DOHH2 (cell line): ENCODE measurements at regions not wholly inside any gene's neighbourhood (a gene's known extent, or its start where the extent isn't known, plus 50 kb on each side); places are given as distances from the start of the nearest gene placed in this dataset.

ENCODE experiments used
- H3F3A ChIP-seq: fragments of 200-600 bp; sonication (generic), shearing (Covaris generic); 2 replicates; pipeline ENCODE4 v1.6.0; 2016; ENCODE audit warnings: antibody characterized with exemption, mild to moderate bottlenecking; ENCODE audit not compliant: control insufficient read depth, insufficient read depth
- H3K27ac ChIP-seq: fragments of 200-600 bp; sonication (generic); 2 replicates; pipeline ENCODE4 v1.5.1; 2014; ENCODE audit warnings: low read depth, mild to moderate bottlenecking, low read length, moderate library complexity
- H3K27me3 ChIP-seq: fragments of 200-600 bp; sonication (generic); 2 replicates; pipeline ENCODE4 v1.6.1; 2014; ENCODE audit warnings: mild to moderate bottlenecking, low read length, mixed read lengths; ENCODE audit not compliant: control insufficient read depth
- H3K36me3 ChIP-seq: fragments of 200-600 bp; sonication (generic); 2 replicates; pipeline ENCODE4 v1.6.1; 2014; ENCODE audit warnings: mild to moderate bottlenecking, low read length, moderate library complexity, mixed read lengths; ENCODE audit not compliant: control insufficient read depth
- H3K4me1 ChIP-seq: fragments of 200-600 bp; sonication (generic); 2 replicates; pipeline ENCODE4 v1.6.1; 2014; ENCODE audit warnings: mild to moderate bottlenecking, low read length, mixed read lengths; ENCODE audit not compliant: control insufficient read depth
- H3K4me2 ChIP-seq: fragments of 200-600 bp; sonication (generic); 2 replicates; pipeline ENCODE4 v1.6.0; 2014; ENCODE audit warnings: mild to moderate bottlenecking, low read length, moderate library complexity
- H3K4me3 ChIP-seq: fragments of 200-600 bp; sonication (generic); 2 replicates; pipeline ENCODE4 v1.5.1; 2014; ENCODE audit warnings: mild to moderate bottlenecking, low read length, mixed read lengths
- H3K79me2 ChIP-seq: fragments of 200-600 bp; sonication (generic); 2 replicates; pipeline ENCODE4 v1.6.1; 2014; ENCODE audit warnings: mild to moderate bottlenecking, low read length, mixed read lengths; ENCODE audit not compliant: control insufficient read depth
- H3K9me2 ChIP-seq: fragments of 200-600 bp; sonication (generic); replicated peaks from 2 replicates; pipeline ENCODE4 v1.6.1; 2014; ENCODE audit warnings: mild to moderate bottlenecking, low read length, mixed read lengths; ENCODE audit not compliant: control insufficient read depth
- H3K9me3 ChIP-seq: fragments of 200-600 bp; sonication (generic); 2 replicates; pipeline ENCODE4 v1.6.1; 2014; ENCODE audit warnings: antibody characterized with exemption, low read length, mixed read lengths; ENCODE audit not compliant: control insufficient read depth, insufficient read depth
- H4K20me1 ChIP-seq: fragments of 200-600 bp; sonication (generic); 2 replicates; pipeline ENCODE4 v1.6.0; 2014; ENCODE audit warnings: low read depth, mild to moderate bottlenecking, antibody characterized with exemption, low read length, moderate library complexity; ENCODE audit not compliant: control insufficient read depth, insufficient read depth
- CTCF ChIP-seq: fragments of 200-600 bp; sonication (generic); IDR thresholded peaks from one replicate; pipeline ENCODE4 v1.5.1; 2014; ENCODE audit warnings: antibody characterized with exemption, mild to moderate bottlenecking, low read depth, low read length; ENCODE audit not compliant: poor library complexity, severe bottlenecking
- EZH2phosphoT487 ChIP-seq: fragments of 200-600 bp; sonication (generic); IDR thresholded peaks from 2 replicates; pipeline ENCODE4 v1.6.1; 2017; ENCODE audit warnings: borderline replicate concordance, mild to moderate bottlenecking, antibody characterized with exemption, low read length, moderate library complexity, mixed read lengths

- no peaks in the 10 kb centered on the region for H4K20me1 ChIP-seq
- H3K9me3 ChIP-seq = no peaks in the 10 kb centered on the region
- H3K27me3 ChIP-seq = no peaks in the 10 kb centered on the region
- no peaks in the 10 kb centered on the region for H3K9me2 ChIP-seq
- TF ChIP-seq EZH2phosphoT487 = no peak
- no peak for TF ChIP-seq CTCF
- H3K4me2 ChIP-seq = no peak overlapping the region
- peaks cover 3% of the 10 kb centered on the region; the same call in 1 of the 2 replicates for H3K4me1 ChIP-seq
- no peaks in the 10 kb centered on the region for H3K79me2 ChIP-seq
- H3K27ac ChIP-seq = no peak overlapping the region
- H3F3A ChIP-seq = no peaks in the 10 kb centered on the region
- no peaks in the 10 kb centered on the region for H3K36me3 ChIP-seq
- H3K4me3 ChIP-seq = no peak overlapping the region
These were observed 72.0 kb upstream of the SERP2 start for GRCh38 chr13:44301639-44302015.

GRCh38 chr13:44302233-44302632 is 71.4 kb upstream of the SERP2 start:
- Histone ChIP-seq H3K79me2 (no peaks in the 10 kb centered on the region), H3K36me3 (no peaks in the 10 kb centered on the region), H3F3A (no peaks in the 10 kb centered on the region), H3K4me1 (peaks cover 3% of the 10 kb centered on the region; the same call in 1 of the 2 replicates), H3K27ac (no peak overlapping the region), H3K9me3 (no peaks in the 10 kb centered on the region), H3K4me3 (no peak overlapping the region), H3K4me2 (no peak overlapping the region), H3K9me2 (no peaks in the 10 kb centered on the region), H3K27me3 (no peaks in the 10 kb centered on the region), H4K20me1 (no peaks in the 10 kb centered on the region)
- no peak for TF ChIP-seq CTCF
- TF ChIP-seq EZH2phosphoT487 = no peak

- no peaks in the 10 kb centered on the region for H3K9me3 ChIP-seq
- TF ChIP-seq EZH2phosphoT487 (no peak), CTCF (no peak)
- H3K27me3 ChIP-seq = no peaks in the 10 kb centered on the region
- H3K79me2 ChIP-seq = no peaks in the 10 kb centered on the region
- no peaks in the 10 kb centered on the region for H3K9me2 ChIP-seq
- H3K27ac ChIP-seq = no peak overlapping the region
- H4K20me1 ChIP-seq = no peaks in the 10 kb centered on the region
- H3K36me3 ChIP-seq = no peaks in the 10 kb centered on the region
- H3K4me2 ChIP-seq = no peak overlapping the region
- H3K4me1 ChIP-seq = peaks cover 3% of the 10 kb centered on the region; the same call in 1 of the 2 replicates
- no peak overlapping the region for H3K4me3 ChIP-seq
- H3F3A ChIP-seq = no peaks in the 10 kb centered on the region
These were observed 70.6 kb upstream of the SERP2 start for GRCh38 chr13:44302940-44303575.
